ENCODE measurements at regions not wholly inside any gene's neighbourhood (a gene's known extent, or its start where the extent isn't known, plus 50 kb on each side); places are given as distances from the start of the nearest gene placed in this dataset.

DNA sequence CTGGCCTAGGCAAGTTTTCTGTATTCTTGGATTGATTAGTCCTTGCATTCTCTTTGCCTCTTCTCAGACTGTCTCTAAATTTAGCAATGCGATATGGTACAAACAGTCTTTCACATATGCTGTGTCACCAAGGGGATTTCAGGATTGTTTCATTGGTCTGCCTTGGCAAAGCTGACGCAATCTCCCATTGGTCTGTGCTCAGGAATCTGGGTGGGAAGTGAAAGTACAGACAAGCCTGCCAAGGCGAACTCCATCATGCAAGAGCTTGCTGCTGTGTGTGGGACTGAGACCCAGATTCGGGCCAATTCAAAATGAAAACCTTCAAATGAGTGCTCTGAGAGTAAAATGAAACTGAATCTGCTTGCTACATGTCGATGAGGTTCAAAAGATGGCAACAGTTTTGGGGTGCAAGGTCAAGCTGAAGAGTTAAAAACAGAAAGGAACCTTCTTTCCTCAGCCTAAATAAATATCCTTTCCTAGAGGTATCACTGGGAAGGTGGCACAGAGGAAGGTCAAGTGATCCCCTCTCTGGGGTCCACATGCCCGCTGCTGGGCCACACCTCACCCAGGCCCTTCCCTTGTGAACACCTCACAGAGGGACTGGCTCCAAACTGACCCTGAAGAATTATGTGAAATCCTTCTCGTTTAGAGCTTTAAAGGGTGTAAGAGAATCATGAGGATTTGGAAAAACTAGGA is 198.8 kb upstream of the PREP start:
- DNase-seq = no peak

DNA sequence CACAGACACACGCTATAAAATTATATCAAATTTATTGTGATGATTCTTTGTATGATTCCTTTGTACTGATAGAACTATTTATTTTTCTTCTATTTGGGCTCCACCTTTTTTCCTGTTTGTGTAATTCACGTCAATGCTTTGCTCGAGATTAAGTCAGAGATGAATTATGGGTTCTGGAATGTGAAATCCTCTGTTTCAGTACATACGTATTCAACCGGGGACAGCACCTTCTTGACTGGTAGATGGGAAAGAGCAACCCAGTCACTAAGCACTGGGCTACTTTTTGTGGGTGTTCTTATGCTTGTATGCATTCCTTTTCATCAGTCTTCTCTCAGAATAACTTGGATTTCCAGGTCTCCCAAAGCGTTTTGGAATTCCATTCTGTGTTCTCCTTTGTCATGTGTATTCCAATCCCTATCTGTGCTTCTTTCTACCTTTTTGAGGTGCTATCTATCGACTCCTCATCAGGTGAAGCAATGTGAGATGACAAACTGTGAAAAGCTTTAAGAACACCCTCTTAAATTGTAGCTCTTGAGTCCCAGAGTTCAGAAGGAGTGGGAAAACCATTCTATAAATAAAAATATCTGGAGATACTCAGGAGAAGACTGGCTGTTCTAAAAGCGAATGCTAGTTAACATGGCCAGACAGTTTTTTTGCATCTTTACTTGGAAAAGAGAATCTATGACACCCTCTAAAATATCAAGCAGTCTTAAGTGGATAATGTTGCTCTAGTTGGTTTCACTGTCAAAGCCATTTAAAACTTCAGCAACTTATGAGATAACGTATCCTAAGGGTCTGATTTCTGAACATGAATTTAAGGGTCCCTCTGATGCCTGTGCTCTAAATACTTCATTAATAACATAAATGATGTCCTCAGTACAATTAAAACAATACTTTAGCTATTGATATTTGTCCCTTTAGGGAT is 197.7 kb upstream of the PREP start:
- DNase-seq = no peak

DNA sequence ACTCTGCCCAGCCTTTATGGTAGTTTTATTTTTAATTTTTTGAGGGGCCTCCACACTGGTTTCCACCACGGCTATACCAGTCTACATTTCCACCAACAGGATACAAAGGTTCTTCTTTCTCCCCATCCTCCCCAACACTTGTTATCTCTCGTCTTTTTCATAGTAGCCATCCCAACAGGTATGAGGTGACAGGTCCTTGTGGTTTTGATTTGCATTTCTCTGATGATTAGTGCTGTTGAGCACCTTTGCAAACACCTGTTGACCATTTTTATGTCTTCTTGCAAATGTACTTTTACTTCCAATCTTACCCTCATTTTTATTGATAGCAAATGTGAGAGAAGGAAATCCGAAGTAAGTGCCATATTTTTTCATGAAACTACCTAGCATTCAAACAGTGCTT is 195.4 kb upstream of the PREP start:
- DNase-seq = no peak

DNA sequence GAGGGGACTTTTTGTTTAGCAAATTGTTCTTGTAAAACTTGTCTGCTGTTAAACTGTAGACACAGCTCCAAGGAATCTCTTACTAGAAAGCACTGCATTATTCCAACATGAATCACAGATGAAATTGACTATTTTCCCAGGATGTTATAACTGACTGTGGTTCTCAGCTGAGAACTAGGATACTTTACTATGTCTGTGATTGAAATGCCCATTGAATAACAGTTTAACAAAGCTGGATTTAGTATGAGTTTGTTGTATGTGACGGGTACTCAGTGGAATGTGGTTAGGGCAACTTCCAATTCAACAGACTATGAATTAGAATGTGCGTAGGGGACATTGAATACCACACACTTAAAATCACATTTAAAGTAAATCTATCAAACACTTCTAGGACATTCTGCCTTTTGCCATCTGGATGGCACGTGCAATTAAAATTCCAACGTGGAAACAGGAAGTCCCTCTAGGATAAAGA is 193.4 kb upstream of the PREP start:
- DNase-seq = no peak

DNA sequence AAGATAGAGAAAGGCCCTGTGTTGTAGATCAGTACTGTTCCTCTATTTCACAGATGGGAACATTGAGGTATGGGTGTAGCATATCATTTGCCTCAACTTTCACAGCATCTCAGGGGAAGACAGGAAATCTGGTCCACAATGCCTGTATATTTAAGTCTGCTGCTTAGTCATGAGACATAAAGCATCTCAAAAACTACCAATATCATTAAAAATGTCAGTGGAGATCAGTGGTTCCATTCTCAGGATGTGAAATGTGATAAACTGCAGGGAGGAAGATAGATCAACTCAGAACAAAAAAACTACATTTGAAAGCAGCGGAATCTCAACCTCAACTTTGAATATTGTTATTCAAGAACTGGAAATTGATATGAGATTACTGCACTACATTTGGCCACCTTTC is 192.9 kb upstream of the PREP start:
- no peak for DNase-seq

DNA sequence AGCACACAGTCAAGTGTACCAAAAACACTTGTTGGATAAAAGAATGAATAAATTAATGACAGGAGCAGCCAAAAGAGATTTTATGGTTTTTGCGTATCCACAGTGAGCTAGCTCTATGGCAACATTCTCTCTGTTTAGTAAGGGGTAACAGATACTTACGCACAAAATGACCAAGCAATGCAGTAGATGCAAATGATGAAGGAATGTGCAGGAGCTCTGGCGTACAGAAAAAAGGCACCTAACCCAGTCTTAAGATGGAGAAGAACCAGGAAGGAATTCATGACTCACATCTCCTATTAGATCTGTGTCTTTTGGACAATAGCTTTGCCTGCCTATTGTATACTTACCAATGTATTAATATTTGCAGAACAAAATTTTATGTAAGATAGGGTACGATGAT is 191.9 kb upstream of the PREP start:
- DNase-seq = no peak

DNA sequence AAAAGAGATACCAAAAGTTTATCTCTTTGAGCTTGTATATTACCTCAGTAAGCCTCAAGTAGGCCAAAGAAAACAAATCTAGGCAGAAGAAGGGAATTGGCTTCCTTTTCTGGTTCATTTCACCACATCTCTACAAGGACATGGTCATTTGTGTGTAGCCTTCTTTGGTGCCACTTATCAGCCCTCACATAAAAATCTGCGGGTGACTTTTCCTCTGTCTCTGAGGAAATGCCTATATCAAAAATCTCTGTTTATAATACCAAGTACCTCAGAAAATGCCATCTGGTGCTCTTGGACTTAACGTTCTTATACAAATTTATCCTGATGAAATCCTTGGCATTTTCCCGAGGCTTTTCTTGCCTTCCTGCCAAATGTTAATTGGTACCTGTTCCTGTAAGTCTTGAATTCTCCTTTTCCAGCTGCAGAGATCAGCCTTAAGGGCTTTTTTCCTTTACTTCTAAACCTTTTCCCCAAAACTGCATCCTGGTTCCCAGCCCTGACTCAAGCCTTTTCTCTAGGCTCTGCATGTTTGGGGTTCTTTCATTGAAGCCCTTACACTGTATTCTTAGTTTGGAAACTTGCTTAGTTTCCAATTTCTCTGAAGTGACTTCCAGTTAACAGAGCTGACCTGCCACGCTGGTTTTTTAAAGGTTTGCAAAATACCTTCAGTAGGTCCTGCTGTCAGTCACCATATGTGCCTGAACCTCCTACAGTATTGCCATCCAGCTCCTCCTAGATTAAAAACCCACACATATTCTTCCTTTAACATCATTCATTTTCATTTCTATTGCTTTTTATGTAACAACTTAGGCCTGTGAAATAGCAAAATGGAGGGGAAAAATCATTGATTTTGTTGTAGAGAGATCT is 191.2 kb upstream of the PREP start:
- no peak for DNase-seq

DNA sequence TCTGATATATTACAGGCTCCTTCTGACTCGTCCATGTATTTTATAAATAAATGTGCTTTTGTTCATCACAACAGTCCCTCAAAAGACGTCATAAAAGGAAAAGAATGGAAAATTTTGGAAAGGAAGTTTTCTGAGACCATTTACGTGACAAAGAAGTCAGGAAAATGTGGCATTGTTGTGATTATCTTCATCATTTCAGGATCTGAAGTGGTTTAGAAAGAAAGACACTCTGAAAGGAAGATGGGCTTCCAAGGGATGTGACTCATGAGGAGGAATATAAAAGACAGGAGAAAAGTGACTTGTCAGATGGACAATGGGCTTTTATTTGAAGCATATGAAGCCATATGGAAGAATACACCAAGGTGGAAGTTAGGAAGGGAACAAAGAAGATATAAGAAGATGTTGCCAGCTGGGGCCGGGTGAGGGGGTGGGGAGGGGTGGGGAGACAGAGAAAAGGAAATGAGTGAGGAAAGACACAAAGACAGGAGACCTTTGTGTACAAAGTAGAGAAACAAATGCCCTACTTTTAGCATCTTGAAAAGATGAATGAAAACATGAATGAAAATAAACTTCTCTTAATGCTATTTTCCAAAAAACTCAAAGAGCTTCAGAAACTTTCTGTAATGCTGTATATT is 190.3 kb upstream of the PREP start:
- no peak for DNase-seq

DNA sequence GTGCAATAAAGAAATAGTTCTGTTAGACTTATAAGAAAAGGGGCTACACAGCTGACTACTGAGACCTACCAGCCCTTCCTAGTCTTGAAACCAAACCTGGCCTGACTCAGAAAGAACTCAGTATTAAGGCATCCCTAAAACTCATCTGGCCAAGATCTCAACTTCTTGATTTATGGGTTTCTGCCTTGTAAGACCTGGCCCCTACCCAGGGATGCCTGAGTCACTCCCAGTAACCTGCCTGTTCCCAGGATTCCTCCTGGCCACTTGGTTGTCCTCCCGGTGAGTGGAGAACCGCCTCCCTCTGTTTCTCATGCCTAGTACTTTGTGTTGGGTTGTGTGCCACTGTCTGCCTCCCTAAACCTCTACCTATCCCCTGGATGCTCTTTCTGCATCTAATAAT is 189.4 kb upstream of the PREP start:
- no peak for DNase-seq

DNA sequence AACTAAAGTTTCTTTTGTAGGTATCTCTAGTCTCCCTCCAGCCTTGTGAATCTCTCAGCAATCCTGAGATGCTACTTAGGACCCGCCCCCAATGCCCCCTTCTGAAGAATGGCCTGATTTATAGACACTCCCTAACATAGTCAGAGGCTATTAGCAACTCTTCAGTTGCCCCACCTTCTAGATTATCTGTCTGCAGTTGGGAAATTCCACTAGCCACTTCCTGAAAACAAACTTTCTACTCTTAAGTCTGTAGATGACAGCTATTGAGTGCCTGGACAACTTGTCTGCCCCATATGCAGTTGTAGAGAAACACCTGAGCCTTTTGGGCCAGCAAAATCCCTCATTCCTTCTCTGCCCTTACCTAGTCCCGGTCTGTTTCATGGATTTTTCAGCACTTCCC is 188.2 kb upstream of the PREP start:
- DNase-seq = no peak

DNA sequence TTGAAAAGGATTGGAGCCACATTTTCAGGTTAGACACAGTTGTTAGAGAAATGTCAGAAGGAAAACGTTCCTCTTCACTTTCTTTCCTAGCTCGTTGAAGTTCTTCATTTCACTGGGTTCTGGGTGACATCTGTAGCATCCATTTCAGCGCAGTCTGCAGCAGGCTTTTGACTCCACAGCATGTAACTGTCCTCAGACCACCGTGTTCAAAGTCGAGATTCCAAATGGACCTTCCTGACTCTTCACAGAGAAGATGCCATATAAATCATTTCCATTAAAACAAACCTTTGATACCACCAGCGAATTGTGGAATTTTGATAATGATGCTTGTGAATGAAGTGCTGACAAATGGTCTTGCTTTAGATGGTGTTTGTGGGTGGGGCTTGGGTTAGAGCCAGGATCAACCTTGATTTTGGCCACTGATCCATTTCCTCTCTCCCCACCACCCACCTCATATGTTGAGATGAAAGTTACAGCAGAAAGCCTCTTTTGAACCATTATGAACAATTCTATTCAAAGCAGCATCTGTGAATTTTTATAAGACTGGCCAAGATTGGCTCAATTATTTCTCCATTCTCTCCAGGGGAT is 185.3 kb upstream of the PREP start:
- no peak for DNase-seq

DNA sequence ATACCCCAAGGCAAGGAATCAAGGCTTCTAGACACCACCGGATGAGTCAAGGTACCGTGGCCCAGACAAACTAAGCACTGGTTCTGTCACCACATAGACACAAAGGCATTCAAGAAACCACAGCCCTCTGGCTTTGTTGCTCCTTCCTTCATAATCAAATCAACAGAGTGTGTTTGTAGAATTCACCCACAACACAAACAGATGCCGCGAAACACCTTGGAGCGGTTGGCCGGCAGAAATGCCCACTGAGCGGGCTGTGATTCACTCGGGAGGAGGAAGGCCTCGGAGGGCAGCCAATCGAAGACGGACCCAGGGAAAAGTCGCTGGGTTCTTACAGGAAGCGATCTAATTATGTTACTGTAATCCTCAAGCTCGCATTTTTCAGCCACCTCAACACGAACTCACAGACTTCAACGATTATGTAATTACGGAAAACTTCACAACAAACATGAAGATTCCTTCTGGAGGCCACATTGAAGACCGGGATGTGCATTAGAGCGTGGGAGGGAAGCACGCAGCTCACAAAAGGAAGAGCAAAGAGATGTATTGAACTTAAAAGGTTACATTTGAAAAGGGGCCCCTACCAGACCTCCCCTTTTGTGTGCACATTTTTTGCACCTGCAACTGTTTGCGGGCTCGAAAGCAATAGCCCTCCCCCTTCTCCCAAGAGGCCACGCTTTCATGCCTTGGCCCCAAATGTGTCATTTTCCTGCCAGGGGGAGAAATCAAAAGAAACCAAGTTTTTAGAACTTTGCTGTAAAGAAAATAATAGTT is 184.7 kb upstream of the PREP start:
- DNase-seq = no peak

DNA sequence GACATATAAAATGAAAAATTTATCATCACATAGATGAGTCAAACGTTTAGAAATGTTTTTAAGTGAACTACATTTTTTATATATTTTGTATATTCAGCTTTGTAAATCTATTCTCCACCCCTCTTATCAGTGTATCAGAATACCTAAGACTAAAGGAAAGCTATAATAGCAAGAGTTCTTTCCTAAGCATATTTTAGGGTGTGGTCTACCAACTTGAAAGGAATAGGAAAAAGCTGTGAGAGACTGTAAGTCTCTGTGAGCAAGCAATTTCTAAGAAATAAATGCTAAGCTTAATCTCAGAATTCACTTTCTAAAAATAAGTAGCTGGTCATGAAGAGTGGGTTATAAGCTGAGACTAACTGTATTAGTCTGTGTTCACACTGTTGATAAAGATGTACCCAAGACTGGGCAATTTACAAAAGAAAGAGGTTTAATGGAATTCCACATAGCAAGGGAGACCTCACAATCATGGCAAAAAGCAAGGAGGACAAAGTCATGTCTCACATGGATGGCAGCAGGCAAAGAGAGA is 175.4 kb upstream of the PREP start:
- no peak for DNase-seq

DNA sequence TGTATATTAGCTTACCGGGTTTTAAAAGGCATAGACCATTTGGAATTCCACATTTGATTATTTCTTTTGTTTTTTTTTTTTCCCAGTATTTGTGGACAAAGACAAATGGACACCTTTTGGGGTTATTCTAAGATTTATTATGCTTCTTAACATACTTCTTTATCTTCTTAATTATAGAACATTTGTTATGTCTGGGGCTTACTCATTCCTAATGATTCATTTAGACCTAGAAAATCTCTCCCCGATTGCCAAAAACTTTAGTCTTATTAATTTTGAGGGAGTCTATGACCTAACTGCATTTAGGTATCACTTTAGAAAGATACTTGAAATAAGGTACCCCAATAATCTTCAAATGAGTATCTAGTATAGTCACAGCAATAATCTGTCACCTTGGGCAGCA is 170.7 kb upstream of the PREP start:
- DNase-seq = no peak

DNA sequence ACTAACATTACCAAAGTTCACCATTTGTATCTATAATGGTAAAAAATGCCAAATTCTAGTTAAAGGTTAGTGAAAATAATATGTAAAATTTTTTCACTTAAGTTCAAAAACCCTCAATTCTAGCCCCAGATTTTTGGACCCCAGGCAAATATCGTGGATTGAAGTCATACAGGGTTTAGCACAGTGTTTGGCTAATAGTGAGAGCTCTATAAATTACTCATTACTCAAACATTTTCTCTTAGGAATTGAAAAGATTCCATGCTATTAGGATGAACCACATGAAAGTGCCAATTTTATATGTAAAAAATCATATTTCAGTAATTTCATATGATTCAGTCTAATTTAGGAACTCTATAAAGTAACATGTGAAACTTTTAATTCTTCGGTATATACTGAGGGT is 170.3 kb upstream of the PREP start:
- DNase-seq = no peak

DNA sequence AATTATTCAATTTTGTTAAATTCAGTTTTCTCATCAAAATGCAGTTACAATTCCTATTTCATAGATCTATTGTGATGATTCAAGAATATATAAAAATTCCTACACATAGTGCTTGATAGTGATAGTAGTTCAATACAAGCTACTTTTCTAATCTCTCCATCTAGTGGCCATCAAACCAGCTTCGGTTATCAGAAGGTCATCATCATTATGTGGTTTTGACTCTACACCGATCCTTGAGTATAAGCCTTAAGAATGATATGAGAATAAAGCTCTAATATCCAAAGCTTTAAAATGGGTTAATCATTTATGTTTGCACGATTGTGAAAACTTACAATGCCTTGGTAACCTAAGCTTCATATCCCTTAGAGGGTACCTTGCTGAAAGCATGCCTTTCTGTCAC is 167.5 kb upstream of the PREP start:
- no peak for DNase-seq

DNA sequence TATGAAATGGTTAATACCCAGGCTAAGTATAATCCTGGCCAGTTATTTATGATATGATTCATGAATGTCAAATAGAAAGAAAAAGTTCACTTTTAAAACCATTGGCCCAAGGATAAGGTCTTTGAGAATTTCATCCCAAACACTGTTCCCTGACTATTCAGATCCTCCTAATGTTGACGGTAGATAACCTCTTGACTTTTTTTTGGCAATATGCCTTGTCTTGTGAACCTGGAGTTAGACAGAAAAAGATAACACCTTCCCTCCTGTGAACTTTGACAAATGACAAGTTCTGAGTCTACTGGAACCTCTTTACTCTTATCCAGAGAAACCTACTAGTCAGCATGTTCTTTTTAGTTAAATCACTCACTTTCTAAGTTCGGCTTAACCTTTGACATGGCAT is 166.8 kb upstream of the PREP start:
- DNase-seq = no peak

DNA sequence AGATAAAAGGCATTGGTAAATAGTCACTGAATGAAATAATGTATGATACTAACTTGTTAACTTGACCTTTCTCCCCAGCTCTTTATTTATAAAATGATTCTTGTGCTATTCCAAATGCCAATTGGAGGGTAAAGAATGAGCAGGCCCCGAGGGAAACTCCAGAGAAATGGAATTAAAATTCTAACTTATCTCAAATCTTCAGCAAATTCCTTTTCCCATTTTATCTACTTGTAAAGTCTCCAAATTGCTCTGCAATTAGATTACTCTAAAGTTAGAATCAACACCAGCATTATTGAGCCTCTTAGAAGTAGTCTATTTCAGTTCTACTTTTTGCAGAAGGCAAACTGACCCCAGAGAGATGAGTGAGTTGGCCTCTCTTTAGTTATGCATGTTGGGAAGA is 165.9 kb upstream of the PREP start:
- no peak for DNase-seq

DNA sequence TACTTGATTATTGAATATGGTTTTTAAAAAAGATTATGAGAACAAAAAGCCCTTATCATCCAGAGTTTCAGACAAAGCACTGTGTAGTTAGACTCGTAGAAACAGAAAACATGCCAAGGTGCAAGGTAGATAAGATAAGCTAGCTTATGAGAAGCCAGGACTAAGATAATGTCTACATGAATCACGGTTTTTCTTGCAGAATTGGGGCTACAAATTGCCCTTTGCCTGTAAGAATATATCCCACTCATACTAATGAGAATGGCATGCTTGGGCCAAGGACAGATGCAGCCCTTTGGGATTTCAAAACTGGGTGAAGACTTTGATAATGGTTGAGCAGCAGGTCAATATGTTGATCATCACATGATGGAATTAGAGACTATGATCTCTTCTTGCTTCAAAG is 165.3 kb upstream of the PREP start:
- no peak for DNase-seq

DNA sequence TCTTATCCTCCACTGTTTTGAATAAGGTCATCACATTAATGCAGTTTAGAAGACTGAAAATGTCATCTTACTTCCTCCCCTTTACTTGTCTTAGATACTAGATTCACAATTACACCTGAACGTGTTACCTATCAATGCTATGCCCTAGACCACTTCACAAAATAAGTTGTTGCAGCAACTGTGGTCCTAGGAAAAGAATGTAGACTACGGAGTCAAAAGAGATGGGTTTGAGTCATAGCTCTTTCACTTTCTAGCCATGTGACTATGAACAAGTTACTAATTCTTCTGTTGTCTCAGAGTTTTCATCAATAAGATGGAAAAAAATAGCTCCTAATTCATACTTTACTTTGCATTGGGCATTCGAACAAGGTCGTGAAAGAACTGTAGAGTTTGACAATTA is 164.3 kb upstream of the PREP start:
- no peak for DNase-seq

DNA sequence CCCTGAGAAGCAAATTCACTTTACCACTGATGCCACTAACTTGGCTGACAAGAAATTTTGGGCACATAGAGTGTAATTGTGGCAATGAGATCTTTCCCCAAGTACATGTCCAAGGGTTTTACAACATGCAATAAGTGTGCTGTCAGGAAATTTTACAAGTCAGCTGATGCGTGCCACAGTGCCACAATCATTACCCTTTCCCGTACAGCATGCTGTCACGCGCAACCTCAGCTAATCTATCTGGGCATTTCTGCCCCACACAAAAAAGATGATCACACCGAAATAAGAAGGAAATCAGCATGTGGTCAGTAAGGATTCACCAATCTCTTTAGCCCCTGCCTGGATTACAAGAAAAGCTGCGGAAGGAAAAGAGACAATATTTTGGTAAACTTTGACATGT is 163.6 kb upstream of the PREP start:
- DNase-seq = no peak

All from NCI-H1930 (cell line).